ENCODE measurements at regions not wholly inside any gene's neighbourhood (a gene's known extent, or its start where the extent isn't known, plus 50 kb on each side); places are given as distances from the start of the nearest gene placed in this dataset.
A peak's percentile ranks its signal among the peaks of the same experiment; 100 is the strongest.
"Not testable (repeated sequence)": the region's sequence is repeated elsewhere in the genome, so short reads cannot be mapped to it uniquely, and the experiment has no call there.

GRCh38 chrX:6990552-6991193 is 156.8 kb upstream of the STS start:
- no peak for DNase-seq

GRCh38 chrX:6989858-6990257 is 157.7 kb upstream of the STS start:
- DNase-seq: no peak

GRCh38 chrX:6988694-6989093 is 158.8 kb upstream of the STS start:
- not testable (repeated sequence) for DNase-seq

- peak; percentile 62 for DNase-seq
These were observed 160.6 kb upstream of the STS start for GRCh38 chrX:6986915-6987314.

GRCh38 chrX:6985537-6985936 is 162.0 kb upstream of the STS start:
- DNase-seq: no peak

- DNase-seq: no peak
These were observed 164.1 kb upstream of the STS start for GRCh38 chrX:6983207-6983955.

- no peak for DNase-seq
These were observed 165.7 kb upstream of the STS start for GRCh38 chrX:6981718-6982406.

GRCh38 chrX:6980981-6981380 is 166.5 kb upstream of the STS start:
- DNase-seq: no peak

GRCh38 chrX:6968231-6968630 is 179.3 kb upstream of the STS start:
- DNase-seq: no peak

GRCh38 chrX:6965729-6966128 is 181.8 kb upstream of the STS start:
- no peak for DNase-seq

- DNase-seq: no peak
These were observed 185.5 kb upstream of the STS start for GRCh38 chrX:6962006-6962355.

GRCh38 chrX:6961286-6962005 is 186.1 kb upstream of the STS start:
- no peak for DNase-seq

- no peak for DNase-seq
These were observed 188.5 kb upstream of the STS start for GRCh38 chrX:6959006-6959405.

- DNase-seq: no peak
These were observed 192.7 kb upstream of the STS start for GRCh38 chrX:6954836-6955235.

- DNase-seq: no peak
These were observed 201.3 kb upstream of the STS start for GRCh38 chrX:6946168-6946567.

GRCh38 chrX:6941041-6941440 is 206.5 kb upstream of the STS start:
- DNase-seq: no peak

- not testable (repeated sequence) for DNase-seq
These were observed 214.6 kb upstream of the STS start for GRCh38 chrX:6932942-6933341.

- DNase-seq: no peak
These were observed 217.1 kb upstream of the STS start for GRCh38 chrX:6930307-6930849.

- peak; percentile 1 for DNase-seq
These were observed 223.0 kb upstream of the STS start for GRCh38 chrX:6924443-6925077.

GRCh38 chrX:6917666-6918065 is 229.8 kb upstream of the STS start:
- no peak for DNase-seq

- no peak for DNase-seq
These were observed 237.3 kb upstream of the STS start for GRCh38 chrX:6910218-6910617.

- DNase-seq: no peak
These were observed 238.1 kb upstream of the STS start for GRCh38 chrX:6909396-6909795.

- DNase-seq: no peak
These were observed 240.9 kb upstream of the STS start for GRCh38 chrX:6906608-6907007.

Measured in NCI-H526 treated with DMSO at 0.1 percent for 48 hours (cell line).